Suprapubic skin (tissue), 3 donors: ENCODE measurements at regions not wholly inside any gene's neighbourhood (a gene's known extent, or its start where the extent isn't known, plus 50 kb on each side); places are given as distances from the start of the nearest gene placed in this dataset.

Experiments
- EP300 ChIP-seq: sonication (generic); formaldehyde crosslinking; IDR thresholded peaks from one replicate; pipeline ENCODE4 v1.6.1; 2017; ENCODE audit warnings: antibody characterized with exemption
- POLR2A ChIP-seq, 2 donors: fragments of 450-650 bp; IDR thresholded peaks; one replicate each; pipeline ENCODE4 v1.6.1; 2017; ENCODE audit warnings: antibody characterized with exemption in 2 of 2, mild to moderate bottlenecking in 2 of 2, moderate library complexity in 2 of 2
- TF ChIP-seq, protein P1 (sequence below), 2 donors: fragments of 200-600 bp in 1 of 2; fragments of 450-650 bp in 1 of 2; sonication (generic) in 1 of 2; IDR thresholded peaks; one replicate each; pipeline ENCODE4 v1.5.1; 2016 to 2019; ENCODE audit warnings: antibody characterized with exemption in 2 of 2, mild to moderate bottlenecking in 1 of 2, moderate library complexity in 1 of 2

DNA sequence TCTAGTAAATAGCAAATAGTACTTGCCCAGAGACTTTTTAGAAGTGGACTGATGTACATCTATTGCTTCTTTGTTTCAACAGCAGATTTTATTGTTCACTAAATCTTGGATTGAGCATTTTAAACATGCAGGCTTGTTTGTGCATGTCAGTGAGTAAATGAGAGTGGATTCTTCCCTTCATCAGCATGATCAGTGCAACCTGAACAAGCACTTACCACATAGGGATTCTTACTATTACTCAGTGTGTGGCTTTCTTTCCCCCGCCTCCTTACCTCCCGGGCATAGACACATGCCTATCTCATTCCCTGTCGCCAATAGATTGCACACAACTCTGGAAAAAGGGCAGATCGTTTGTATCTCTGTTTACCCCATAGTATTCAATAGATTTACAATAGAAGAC lies 197.5 kb downstream of the C11orf87 start:
- TF ChIP-seq, protein P1, sequence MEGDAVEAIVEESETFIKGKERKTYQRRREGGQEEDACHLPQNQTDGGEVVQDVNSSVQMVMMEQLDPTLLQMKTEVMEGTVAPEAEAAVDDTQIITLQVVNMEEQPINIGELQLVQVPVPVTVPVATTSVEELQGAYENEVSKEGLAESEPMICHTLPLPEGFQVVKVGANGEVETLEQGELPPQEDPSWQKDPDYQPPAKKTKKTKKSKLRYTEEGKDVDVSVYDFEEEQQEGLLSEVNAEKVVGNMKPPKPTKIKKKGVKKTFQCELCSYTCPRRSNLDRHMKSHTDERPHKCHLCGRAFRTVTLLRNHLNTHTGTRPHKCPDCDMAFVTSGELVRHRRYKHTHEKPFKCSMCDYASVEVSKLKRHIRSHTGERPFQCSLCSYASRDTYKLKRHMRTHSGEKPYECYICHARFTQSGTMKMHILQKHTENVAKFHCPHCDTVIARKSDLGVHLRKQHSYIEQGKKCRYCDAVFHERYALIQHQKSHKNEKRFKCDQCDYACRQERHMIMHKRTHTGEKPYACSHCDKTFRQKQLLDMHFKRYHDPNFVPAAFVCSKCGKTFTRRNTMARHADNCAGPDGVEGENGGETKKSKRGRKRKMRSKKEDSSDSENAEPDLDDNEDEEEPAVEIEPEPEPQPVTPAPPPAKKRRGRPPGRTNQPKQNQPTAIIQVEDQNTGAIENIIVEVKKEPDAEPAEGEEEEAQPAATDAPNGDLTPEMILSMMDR (IDR thresholded peaks at IDR 0.05): no peak
- TF ChIP-seq POLR2A (IDR thresholded peaks at IDR 0.05) (no peak), EP300 (no peak)
